ENCODE measurements at regions not wholly inside any gene's neighbourhood (a gene's known extent, or its start where the extent isn't known, plus 50 kb on each side); places are given as distances from the start of the nearest gene placed in this dataset.

GRCh38 chr7:25321424-25321823 is 93.1 kb upstream of the NPVF start:
- TF ChIP-seq CTCF (IDR thresholded peaks at IDR 0.05 in 4 of 5, conservative IDR thresholded peaks at IDR 0.05 in 1 of 5) (no peak), POLR2A (IDR thresholded peaks at IDR 0.05) (no peak)

Data from gastrocnemius medialis (tissue), 4 donors.